Activated CD4-positive, alpha-beta memory T cell treated with anti-CD3 and anti-CD28 coated beads for 36 hours (primary cell): ENCODE measurements at regions not wholly inside any gene's neighbourhood (a gene's known extent, or its start where the extent isn't known, plus 50 kb on each side); places are given as distances from the start of the nearest gene placed in this dataset.

Experiments
- CTCF ChIA-PET: fragments of 350-600 bp; sonication (Branson Sonifier 250); formaldehyde crosslinking; loops from one replicate; lab custom pipeline; 2021; ENCODE audit warnings: antibody characterized with exemption, inconsistent platforms; lab: Charles Lee
- POLR2A ChIA-PET: fragments of 350-600 bp; sonication (Branson Sonifier 250); formaldehyde crosslinking; loops from one replicate; lab custom pipeline; 2021; ENCODE audit warnings: antibody characterized with exemption; lab: Charles Lee
- DNase-seq: peaks from one replicate; pipeline ENCODE4 v3.0.0-alpha.2; 2020
- H3K27ac Mint-ChIP-seq: one replicate; pipeline ENCODE4 v1.8.0; 2021; ENCODE audit warnings: mixed read lengths
- H3K27me3 Mint-ChIP-seq: one replicate; pipeline ENCODE4 v1.8.0; 2021; ENCODE audit warnings: mixed read lengths
- H3K36me3 Mint-ChIP-seq: one replicate; pipeline ENCODE4 v1.8.0; 2021; ENCODE audit warnings: mixed read lengths
- H3K4me1 Mint-ChIP-seq: one replicate; pipeline ENCODE4 v1.8.0; 2021; ENCODE audit warnings: low read depth, mixed read lengths
- H3K4me3 Mint-ChIP-seq: one replicate; pipeline ENCODE4 v1.8.0; 2021; ENCODE audit warnings: mild to moderate bottlenecking, mixed read lengths
- H3K9me3 Mint-ChIP-seq: one replicate; pipeline ENCODE4 v1.8.0; 2021; ENCODE audit warnings: mixed read lengths
- intact Hi-C: fragments of 100-400 bp; cut with micrococcal nuclease; formaldehyde crosslinking; loops from one replicate; pipeline ENCODE4 v1.15.1; 2023

DNA sequence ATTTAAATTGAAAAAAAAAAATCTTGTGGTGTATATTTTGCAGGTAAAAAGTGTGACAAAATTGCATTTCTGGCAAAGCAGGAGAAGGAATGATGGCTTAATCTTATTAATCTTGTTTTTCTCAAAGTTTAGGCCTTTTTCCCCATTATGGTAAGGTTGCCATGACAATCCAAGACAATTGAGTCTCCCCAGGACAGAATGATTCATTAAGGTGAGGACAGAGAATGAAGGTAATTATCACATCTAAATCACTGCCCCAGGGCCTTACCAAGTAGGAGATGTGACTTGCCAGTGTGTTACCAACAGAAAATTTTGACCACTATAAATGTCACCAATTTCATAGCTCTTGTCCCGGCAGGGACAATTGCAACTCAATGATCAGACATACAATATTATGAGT, 439.2 kb downstream of the DNAH5 start:
- H3K27ac Mint-ChIP-seq: no peak overlapping the region
- CTCF ChIA-PET: no interaction called here
- no peaks in the 10 kb centered on the region for H3K4me1 Mint-ChIP-seq
- POLR2A ChIA-PET: no interaction called here
- no peak overlapping the region for H3K4me3 Mint-ChIP-seq
- H3K36me3 Mint-ChIP-seq: no peaks in the 10 kb centered on the region
- no peaks in the 10 kb centered on the region for H3K27me3 Mint-ChIP-seq
- no peak for DNase-seq
- H3K9me3 Mint-ChIP-seq: peaks cover 3% of the 10 kb centered on the region
- intact Hi-C loops: no loop called here

- ChIA-PET POLR2A (no interaction called here), CTCF (interaction anchor here (0.7 kb wide), 1 partner anchor 453 kb away, joined by 3 read pairs; no protein-coding TSS in a partner anchor)
- Mint-ChIP-seq H3K36me3 (no peaks in the 10 kb centered on the region), H3K27ac (no peak overlapping the region), H3K9me3 (no peaks in the 10 kb centered on the region), H3K4me1 (no peaks in the 10 kb centered on the region), H3K27me3 (no peaks in the 10 kb centered on the region), H3K4me3 (no peak overlapping the region)
- no peak for DNase-seq
- intact Hi-C loops: no loop called here
Observed at GRCh38 chr5:13503017-13503416, 441.5 kb downstream of the DNAH5 start.

- no peaks in the 10 kb centered on the region for H3K36me3 Mint-ChIP-seq
- no peak overlapping the region for H3K27ac Mint-ChIP-seq
- ChIA-PET CTCF (no interaction called here), POLR2A (no interaction called here)
- peaks cover 4% of the 10 kb centered on the region for H3K9me3 Mint-ChIP-seq
- intact Hi-C loops: no loop called here
- no peak for DNase-seq
- no peaks in the 10 kb centered on the region for H3K4me1 Mint-ChIP-seq
- H3K4me3 Mint-ChIP-seq: no peak overlapping the region
- no peaks in the 10 kb centered on the region for H3K27me3 Mint-ChIP-seq
Observed at GRCh38 chr5:13501176-13501575, 443.3 kb downstream of the DNAH5 start.

DNA sequence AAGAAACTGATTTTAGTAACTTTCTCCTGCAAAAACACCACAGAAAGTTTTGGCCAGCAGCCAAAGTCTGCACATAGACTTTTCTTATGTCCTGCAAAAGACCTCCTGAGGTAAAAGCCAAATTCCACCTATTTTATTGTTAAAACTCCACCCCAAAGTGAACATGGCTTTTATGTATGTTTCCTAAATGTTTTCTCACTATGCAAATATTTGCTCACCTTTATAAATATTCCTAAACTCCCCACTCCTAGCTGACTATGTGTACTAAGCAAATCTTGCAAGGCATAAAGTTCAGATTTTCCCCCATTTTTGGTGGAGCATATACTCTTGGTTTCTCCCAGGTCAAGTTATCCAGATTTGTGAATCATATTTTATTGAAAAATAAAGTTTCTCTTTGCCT, 446.2 kb downstream of the DNAH5 start:
- intact Hi-C loops: no loop called here
- POLR2A ChIA-PET: no interaction called here
- Mint-ChIP-seq H3K9me3 (peaks cover 7% of the 10 kb centered on the region), H3K4me3 (no peak overlapping the region), H3K27ac (no peak overlapping the region), H3K4me1 (no peaks in the 10 kb centered on the region), H3K36me3 (no peaks in the 10 kb centered on the region), H3K27me3 (no peaks in the 10 kb centered on the region)
- CTCF ChIA-PET: no interaction called here
- DNase-seq: no peak

GRCh38 chr5:13488254-13488931, 456.1 kb downstream of the DNAH5 start:
- peaks cover 3% of the 10 kb centered on the region for H3K4me1 Mint-ChIP-seq
- H3K4me3 Mint-ChIP-seq: no peak overlapping the region
- no peak for DNase-seq
- no peaks in the 10 kb centered on the region for H3K27me3 Mint-ChIP-seq
- H3K9me3 Mint-ChIP-seq: peaks cover 5% of the 10 kb centered on the region
- ChIA-PET POLR2A (no interaction called here), CTCF (no interaction called here)
- no peak overlapping the region for H3K27ac Mint-ChIP-seq
- intact Hi-C loops: no loop called here
- H3K36me3 Mint-ChIP-seq: no peaks in the 10 kb centered on the region

GRCh38 chr5:13480834-13481233, 463.7 kb downstream of the DNAH5 start:
- intact Hi-C loops: no loop called here
- no peaks in the 10 kb centered on the region for H3K9me3 Mint-ChIP-seq
- H3K27ac Mint-ChIP-seq: no peak overlapping the region
- ChIA-PET POLR2A (no interaction called here), CTCF (no interaction called here)
- no peaks in the 10 kb centered on the region for H3K27me3 Mint-ChIP-seq
- H3K4me1 Mint-ChIP-seq: no peaks in the 10 kb centered on the region
- no peaks in the 10 kb centered on the region for H3K36me3 Mint-ChIP-seq
- DNase-seq: no peak
- H3K4me3 Mint-ChIP-seq: no peak overlapping the region

DNA sequence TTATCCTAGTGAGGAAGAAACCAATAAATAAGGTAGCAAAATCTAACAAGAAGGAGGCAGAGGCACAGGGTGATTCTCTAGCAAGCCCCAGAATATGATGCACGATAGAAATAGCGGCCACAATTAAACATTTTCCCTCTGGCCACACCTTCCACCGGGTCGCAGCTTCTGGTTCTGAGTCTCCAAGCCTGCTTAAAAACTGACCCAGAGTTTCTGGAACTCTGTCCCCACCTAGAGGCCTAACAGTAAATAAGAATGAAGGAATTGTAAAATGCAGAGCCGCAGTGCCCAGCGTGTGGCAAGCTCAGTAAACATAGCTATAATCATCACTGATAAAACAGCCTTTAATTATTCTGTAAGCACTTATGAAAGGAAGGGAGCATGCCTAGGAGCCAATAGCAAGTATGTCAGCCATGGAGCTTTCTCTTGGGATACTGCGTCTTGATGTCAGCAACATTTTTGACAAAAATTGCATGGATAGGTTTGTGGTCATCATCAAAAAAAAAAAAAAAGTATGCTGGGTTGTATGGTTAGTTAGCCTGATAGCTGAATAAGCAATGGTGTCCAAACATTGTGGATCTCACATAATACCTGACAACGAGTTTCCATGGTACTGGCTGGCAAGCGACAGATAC, 465.5 kb downstream of the DNAH5 start:
- H3K36me3 Mint-ChIP-seq: no peaks in the 10 kb centered on the region
- ChIA-PET CTCF (no interaction called here), POLR2A (no interaction called here)
- H3K27me3 Mint-ChIP-seq: no peaks in the 10 kb centered on the region
- intact Hi-C loops: no loop called here
- peaks cover 3% of the 10 kb centered on the region for H3K9me3 Mint-ChIP-seq
- no peak overlapping the region for H3K27ac Mint-ChIP-seq
- no peak for DNase-seq
- no peak overlapping the region for H3K4me3 Mint-ChIP-seq
- no peaks in the 10 kb centered on the region for H3K4me1 Mint-ChIP-seq

- Mint-ChIP-seq H3K9me3 (peaks cover 3% of the 10 kb centered on the region), H3K4me3 (no peak overlapping the region), H3K36me3 (no peaks in the 10 kb centered on the region), H3K27ac (no peak overlapping the region), H3K27me3 (no peaks in the 10 kb centered on the region), H3K4me1 (no peaks in the 10 kb centered on the region)
- intact Hi-C loops: no loop called here
- ChIA-PET CTCF (no interaction called here), POLR2A (no interaction called here)
- no peak for DNase-seq
Observed at GRCh38 chr5:13477118-13477737, 467.3 kb downstream of the DNAH5 start.

- CTCF ChIA-PET: no interaction called here
- no peak overlapping the region for H3K4me3 Mint-ChIP-seq
- intact Hi-C loops: no loop called here
- no peak for DNase-seq
- no peaks in the 10 kb centered on the region for H3K4me1 Mint-ChIP-seq
- POLR2A ChIA-PET: no interaction called here
- peaks cover 10% of the 10 kb centered on the region for H3K9me3 Mint-ChIP-seq
- no peaks in the 10 kb centered on the region for H3K36me3 Mint-ChIP-seq
- H3K27ac Mint-ChIP-seq: no peak overlapping the region
- H3K27me3 Mint-ChIP-seq: no peaks in the 10 kb centered on the region
Observed at GRCh38 chr5:13472842-13473241, 471.6 kb downstream of the DNAH5 start.

DNA sequence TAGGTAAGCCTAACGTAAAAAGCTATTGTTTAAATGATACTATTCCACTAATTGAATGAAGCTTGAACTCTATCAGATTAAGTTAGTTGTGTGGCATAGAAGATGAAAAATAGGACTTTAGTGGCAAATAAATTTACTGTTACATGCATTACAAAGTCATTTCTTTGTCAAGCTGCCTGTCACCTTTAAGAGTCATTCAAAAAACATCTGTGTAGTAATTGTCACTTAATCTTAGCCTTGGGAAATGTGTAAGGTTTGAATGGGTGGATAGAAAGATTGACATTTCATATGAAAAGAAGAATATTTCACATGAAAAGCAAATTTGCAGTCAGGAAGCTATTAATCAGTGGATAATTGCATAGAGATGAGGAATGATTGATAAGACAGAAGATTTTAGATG, 473.5 kb downstream of the DNAH5 start:
- intact Hi-C loops: no loop called here
- DNase-seq: no peak
- no peak overlapping the region for H3K4me3 Mint-ChIP-seq
- H3K4me1 Mint-ChIP-seq: no peaks in the 10 kb centered on the region
- H3K9me3 Mint-ChIP-seq: peaks cover 13% of the 10 kb centered on the region
- H3K27ac Mint-ChIP-seq: no peak overlapping the region
- CTCF ChIA-PET: no interaction called here
- no peaks in the 10 kb centered on the region for H3K27me3 Mint-ChIP-seq
- no peaks in the 10 kb centered on the region for H3K36me3 Mint-ChIP-seq
- POLR2A ChIA-PET: no interaction called here

GRCh38 chr5:13470263-13470662, 474.2 kb downstream of the DNAH5 start:
- ChIA-PET POLR2A (no interaction called here), CTCF (no interaction called here)
- intact Hi-C loops: no loop called here
- Mint-ChIP-seq H3K36me3 (no peaks in the 10 kb centered on the region), H3K4me3 (no peak overlapping the region), H3K27me3 (no peaks in the 10 kb centered on the region), H3K4me1 (no peaks in the 10 kb centered on the region), H3K27ac (no peak overlapping the region), H3K9me3 (peaks cover 10% of the 10 kb centered on the region)
- no peak for DNase-seq

DNA sequence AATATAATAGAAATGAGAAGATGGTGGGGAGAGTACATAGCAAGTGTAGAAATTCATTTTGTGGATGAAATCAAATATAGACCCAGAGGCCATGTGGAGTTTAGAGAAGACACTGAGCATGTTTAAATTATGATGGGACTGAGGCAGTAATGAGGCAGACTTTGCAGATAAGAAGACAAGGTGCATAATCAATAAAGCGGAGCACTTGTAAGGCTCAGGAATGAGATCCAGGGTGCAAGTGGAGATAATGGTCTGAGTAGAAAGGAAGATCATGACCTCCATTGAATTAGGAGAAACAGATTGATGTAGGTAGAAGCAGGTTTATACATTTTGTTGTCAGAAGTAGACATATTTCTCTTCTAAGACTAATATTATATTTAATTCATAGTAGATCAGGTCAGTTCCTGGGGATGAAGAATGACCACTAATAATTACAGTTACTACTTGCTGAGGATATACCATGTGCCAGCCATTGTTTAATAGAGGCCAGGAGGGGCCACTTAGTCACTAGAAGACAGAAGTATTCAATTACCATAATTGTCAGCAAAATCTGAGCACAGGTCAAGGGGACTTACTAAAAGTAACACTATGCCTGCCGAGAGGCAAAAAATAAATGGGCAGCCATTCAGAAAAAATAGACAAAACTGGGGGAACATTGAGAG, 479.8 kb downstream of the DNAH5 start:
- H3K36me3 Mint-ChIP-seq: no peaks in the 10 kb centered on the region
- no peak overlapping the region for H3K27ac Mint-ChIP-seq
- DNase-seq: no peak
- no peaks in the 10 kb centered on the region for H3K4me1 Mint-ChIP-seq
- intact Hi-C loops: no loop called here
- POLR2A ChIA-PET: no interaction called here
- H3K4me3 Mint-ChIP-seq: no peak overlapping the region
- CTCF ChIA-PET: no interaction called here
- no peaks in the 10 kb centered on the region for H3K27me3 Mint-ChIP-seq
- H3K9me3 Mint-ChIP-seq: peaks cover 6% of the 10 kb centered on the region
